HFFc6 (cell line): ENCODE measurements at regions not wholly inside any gene's neighbourhood (a gene's known extent, or its start where the extent isn't known, plus 50 kb on each side); places are given as distances from the start of the nearest gene placed in this dataset.

Experiments used
- DNase-seq: peaks from one replicate; pipeline ENCODE4 v3.0.0-alpha.2; 2018
- H3K27ac Mint-ChIP-seq: 2 replicates; pipeline ENCODE4 v1.8.0; 2020; ENCODE audit warnings: mild to moderate bottlenecking, mixed read lengths
- H3K27me3 Mint-ChIP-seq: 2 replicates; pipeline ENCODE4 v1.8.0; 2021; ENCODE audit warnings: mild to moderate bottlenecking, moderate library complexity, mixed read lengths; ENCODE audit not compliant: insufficient read depth
- H3K36me3 Mint-ChIP-seq: 2 replicates; pipeline ENCODE4 v1.8.0; 2021; ENCODE audit warnings: low read depth, mixed read lengths
- H3K4me1 Mint-ChIP-seq: 2 replicates; pipeline ENCODE4 v1.8.0; 2020; ENCODE audit warnings: low read depth, mixed read lengths
- H3K4me3 Mint-ChIP-seq: 2 replicates; pipeline ENCODE4 v1.8.0; 2020; ENCODE audit warnings: mild to moderate bottlenecking, moderate library complexity, mixed read lengths
- H3K9me3 Mint-ChIP-seq: 2 replicates; pipeline ENCODE4 v1.8.0; 2020; ENCODE audit warnings: mild to moderate bottlenecking, mixed read lengths
- TF ChIP-seq, protein P1 (sequence below): fragments of 200-600 bp; sonication (generic); IDR thresholded peaks from 2 replicates; pipeline ENCODE4 v1.5.0; 2021; ENCODE audit warnings: antibody characterized with exemption, mild to moderate bottlenecking

DNA sequence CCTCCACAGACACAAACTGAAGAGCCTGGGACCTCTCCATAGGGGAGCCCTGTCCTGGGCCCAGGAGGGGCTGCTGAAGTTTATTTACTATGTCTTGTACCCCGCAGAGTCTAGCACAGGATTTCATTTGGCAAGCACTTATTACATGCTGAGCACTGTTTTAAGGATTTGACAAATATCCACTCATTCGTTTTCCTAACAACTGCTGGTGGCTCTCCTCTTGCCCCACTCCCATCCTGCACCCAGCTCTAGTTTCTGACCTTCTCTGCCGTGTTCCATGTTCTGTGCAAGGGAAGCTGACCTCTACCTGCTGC lies 127.0 kb upstream of the MAFB start:
- Mint-ChIP-seq H3K27ac (no peak overlapping the region), H3K4me1 (no peaks in the 10 kb centered on the region), H3K36me3 (no peaks in the 10 kb centered on the region), H3K27me3 (peaks cover 2% of the 10 kb centered on the region; the same call in 1 of the 2 replicates), H3K4me3 (no peak overlapping the region), H3K9me3 (no peaks in the 10 kb centered on the region)
- TF ChIP-seq, protein P1, sequence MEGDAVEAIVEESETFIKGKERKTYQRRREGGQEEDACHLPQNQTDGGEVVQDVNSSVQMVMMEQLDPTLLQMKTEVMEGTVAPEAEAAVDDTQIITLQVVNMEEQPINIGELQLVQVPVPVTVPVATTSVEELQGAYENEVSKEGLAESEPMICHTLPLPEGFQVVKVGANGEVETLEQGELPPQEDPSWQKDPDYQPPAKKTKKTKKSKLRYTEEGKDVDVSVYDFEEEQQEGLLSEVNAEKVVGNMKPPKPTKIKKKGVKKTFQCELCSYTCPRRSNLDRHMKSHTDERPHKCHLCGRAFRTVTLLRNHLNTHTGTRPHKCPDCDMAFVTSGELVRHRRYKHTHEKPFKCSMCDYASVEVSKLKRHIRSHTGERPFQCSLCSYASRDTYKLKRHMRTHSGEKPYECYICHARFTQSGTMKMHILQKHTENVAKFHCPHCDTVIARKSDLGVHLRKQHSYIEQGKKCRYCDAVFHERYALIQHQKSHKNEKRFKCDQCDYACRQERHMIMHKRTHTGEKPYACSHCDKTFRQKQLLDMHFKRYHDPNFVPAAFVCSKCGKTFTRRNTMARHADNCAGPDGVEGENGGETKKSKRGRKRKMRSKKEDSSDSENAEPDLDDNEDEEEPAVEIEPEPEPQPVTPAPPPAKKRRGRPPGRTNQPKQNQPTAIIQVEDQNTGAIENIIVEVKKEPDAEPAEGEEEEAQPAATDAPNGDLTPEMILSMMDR, result no peak
- no peak for DNase-seq

DNA sequence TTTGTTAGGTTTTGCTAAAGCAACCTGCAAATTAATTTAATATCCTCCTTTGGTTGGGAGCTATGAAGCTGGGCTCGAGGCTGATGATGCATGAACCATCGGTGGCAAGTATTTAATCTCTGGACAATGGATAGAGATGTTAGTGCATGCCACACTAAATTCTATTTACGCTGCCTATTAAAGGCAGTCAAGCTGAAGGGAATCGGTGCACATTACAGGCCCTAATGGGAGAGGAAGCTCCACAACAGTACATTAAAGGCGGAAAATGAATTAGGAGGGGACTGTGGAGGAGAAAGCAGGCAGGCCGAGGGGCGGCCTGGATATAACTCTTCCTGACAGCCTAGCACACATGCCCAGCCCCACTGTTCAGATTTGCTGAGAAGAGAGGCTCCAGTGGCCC lies 132.4 kb upstream of the MAFB start:
- TF ChIP-seq, protein P1, result no peak
- no peaks in the 10 kb centered on the region for H3K4me1 Mint-ChIP-seq

DNA sequence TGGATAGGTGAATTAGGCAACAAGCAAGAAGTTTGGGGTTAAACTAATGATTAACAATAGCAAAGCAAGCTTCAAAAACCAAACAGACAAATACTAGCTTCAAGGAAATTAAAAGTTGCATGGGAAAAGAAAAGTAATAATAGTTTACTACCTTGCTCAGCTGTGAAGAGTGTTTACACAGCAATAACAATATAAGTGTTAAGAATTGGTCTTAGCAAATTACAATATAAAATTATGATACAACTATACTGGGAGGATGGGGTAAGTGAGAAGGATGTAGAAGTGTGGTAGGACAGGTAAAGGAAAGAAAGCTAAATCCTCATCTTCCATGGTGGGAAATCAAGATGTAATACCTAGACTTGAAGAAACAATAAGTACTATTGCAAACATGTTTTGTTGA lies 137.7 kb upstream of the MAFB start:
- H3K36me3 Mint-ChIP-seq, result no peaks in the 10 kb centered on the region
- DNase-seq, result no peak
- H3K9me3 Mint-ChIP-seq, result no peaks in the 10 kb centered on the region
- H3K4me1 Mint-ChIP-seq, result no peaks in the 10 kb centered on the region
- TF ChIP-seq, protein P1, result no peak
- no peaks in the 10 kb centered on the region for H3K27me3 Mint-ChIP-seq
- no peak overlapping the region for H3K27ac Mint-ChIP-seq
- no peak overlapping the region for H3K4me3 Mint-ChIP-seq

More for the DNA sequence above, 132.4 kb upstream of the MAFB start:
- no peaks in the 10 kb centered on the region for H3K9me3 Mint-ChIP-seq
- H3K4me3 Mint-ChIP-seq, result no peak overlapping the region
- no peaks in the 10 kb centered on the region for H3K36me3 Mint-ChIP-seq
- peaks cover 2% of the 10 kb centered on the region; the same call in 1 of the 2 replicates for H3K27me3 Mint-ChIP-seq
- H3K27ac Mint-ChIP-seq, result no peak overlapping the region
- DNase-seq, result no peak

DNA sequence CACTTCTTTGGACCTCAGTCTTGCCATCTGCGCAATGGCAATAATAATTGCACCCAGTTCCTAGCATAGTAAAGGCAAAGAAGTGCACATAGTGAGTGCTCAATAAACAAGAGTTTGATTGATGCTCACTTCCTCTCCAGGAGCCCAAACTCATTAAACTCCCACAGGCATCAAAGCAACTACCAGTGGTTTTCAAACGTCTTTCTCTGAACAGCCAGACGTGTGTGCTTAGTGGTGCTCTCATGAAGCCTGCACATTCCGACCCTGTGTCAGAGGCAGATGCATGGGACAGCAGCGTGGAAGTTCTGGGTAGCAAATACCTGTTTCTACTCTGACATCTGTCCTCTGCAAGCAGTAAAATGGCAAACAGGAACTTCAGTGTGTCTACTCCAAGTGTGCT lies 146.3 kb upstream of the MAFB start:
- Mint-ChIP-seq H3K27ac (no peak overlapping the region), H3K4me1 (no peaks in the 10 kb centered on the region), H3K36me3 (no peaks in the 10 kb centered on the region), H3K4me3 (no peak overlapping the region), H3K9me3 (no peaks in the 10 kb centered on the region; the same call in 1 of the 2 replicates), H3K27me3 (peaks cover 5% of the 10 kb centered on the region; the same call in 1 of the 2 replicates)
- TF ChIP-seq, protein P1, result no peak
- no peak for DNase-seq

DNA sequence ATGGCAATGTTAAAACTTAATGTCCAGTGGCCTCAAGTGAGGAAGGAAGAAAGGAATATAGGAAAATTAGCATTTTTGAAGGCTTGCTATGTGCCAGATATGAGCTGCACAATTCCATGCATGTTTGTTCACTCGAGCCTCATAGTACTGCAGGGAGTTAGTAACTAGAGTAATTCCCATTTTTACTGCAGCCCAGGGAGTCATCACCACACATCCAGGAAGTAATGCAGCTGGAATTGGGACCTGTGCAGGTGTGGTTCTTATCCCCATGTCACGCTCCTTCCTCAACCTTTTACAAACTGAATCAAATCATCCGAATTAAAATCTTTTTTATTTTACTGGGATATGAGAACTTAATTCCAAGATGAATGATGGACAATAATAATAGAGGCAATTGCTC lies 149.5 kb upstream of the MAFB start:
- Mint-ChIP-seq H3K4me1 (no peaks in the 10 kb centered on the region), H3K27me3 (peaks cover 5% of the 10 kb centered on the region; the same call in 1 of the 2 replicates), H3K36me3 (no peaks in the 10 kb centered on the region), H3K4me3 (no peak overlapping the region), H3K27ac (no peak overlapping the region), H3K9me3 (no peaks in the 10 kb centered on the region; the same call in 1 of the 2 replicates)
- DNase-seq, result no peak
- TF ChIP-seq, protein P1, result no peak

DNA sequence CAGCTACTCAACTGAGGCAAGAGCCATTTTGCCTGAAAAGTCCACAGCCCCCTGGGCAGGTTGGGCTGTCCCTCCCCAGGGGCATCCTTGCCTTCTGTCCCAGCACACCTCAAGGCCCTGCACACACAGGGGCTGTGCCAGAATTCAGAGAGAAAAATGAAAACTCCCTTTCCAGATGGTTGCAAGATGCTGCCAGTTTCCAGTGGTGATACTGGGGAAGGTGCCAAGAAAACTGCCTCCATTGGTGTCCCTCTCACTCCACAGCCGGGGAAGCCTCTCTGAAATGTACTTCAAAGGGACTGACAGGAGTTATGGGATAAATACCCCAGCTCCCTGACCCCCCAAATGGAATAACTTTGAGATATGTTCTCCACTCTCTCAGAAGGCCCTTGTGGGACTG lies 154.2 kb upstream of the MAFB start:
- no peak for DNase-seq
- no peaks in the 10 kb centered on the region for H3K36me3 Mint-ChIP-seq
- no peaks in the 10 kb centered on the region for H3K9me3 Mint-ChIP-seq
- no peak overlapping the region for H3K4me3 Mint-ChIP-seq
- TF ChIP-seq, protein P1, result no peak
- no peaks in the 10 kb centered on the region; the same call in 1 of the 2 replicates for H3K27me3 Mint-ChIP-seq
- H3K4me1 Mint-ChIP-seq, result no peaks in the 10 kb centered on the region
- no peak overlapping the region for H3K27ac Mint-ChIP-seq
